Hindlimb muscle (tissue), 1 donor: ENCODE measurements at regions not wholly inside any gene's neighbourhood (a gene's known extent, or its start where the extent isn't known, plus 50 kb on each side); places are given as distances from the start of the nearest gene placed in this dataset.

Source experiments
- DNase-seq: peaks from one replicate; pipeline ENCODE4 v3.0.0-alpha.2; 2013

- DNase-seq = no peak
Observed at GRCh38 chr6:24054388-24054787, 71.6 kb upstream of the NRSN1 start.

GRCh38 chr6:24056567-24056966 lies 69.4 kb upstream of the NRSN1 start:
- no peak for DNase-seq

- no peak for DNase-seq
Observed at GRCh38 chr6:24057030-24057429, 69.0 kb upstream of the NRSN1 start.

GRCh38 chr6:24060982-24061754 lies 64.8 kb upstream of the NRSN1 start:
- DNase-seq = no peak

GRCh38 chr6:24064106-24064505 lies 61.9 kb upstream of the NRSN1 start:
- DNase-seq = no peak

GRCh38 chr6:24064832-24065231 lies 61.2 kb upstream of the NRSN1 start:
- DNase-seq = no peak

GRCh38 chr6:24069526-24069925 lies 56.5 kb upstream of the NRSN1 start:
- no peak for DNase-seq

- DNase-seq = no peak
Observed at GRCh38 chr6:24072038-24072746, 53.8 kb upstream of the NRSN1 start.

- no peak for DNase-seq
Observed at GRCh38 chr6:24076011-24076410, 50.0 kb upstream of the NRSN1 start.
